ENCODE measurements at regions not wholly inside any gene's neighbourhood (a gene's known extent, or its start where the extent isn't known, plus 50 kb on each side); places are given as distances from the start of the nearest gene placed in this dataset.

GRCh38 chr2:163541943-163542342 is 193.9 kb downstream of the FIGN start:
- 89 to 91% methylated on average over 2 of the region's 2 CpGs for WGBS, 2 donors
- H3K4me3 ChIP-seq (ENCODE audit: low read depth in 1 of 2, low read length in 2 of 2), result no peak overlapping the region
- no peaks in the 10 kb centered on the region for H3K27me3 ChIP-seq (ENCODE audit: control insufficient read depth in 1 of 2, insufficient read depth in 2 of 2, low read length in 2 of 2)
- H3K9me3 ChIP-seq (ENCODE audit: control insufficient read depth in 2 of 2, insufficient read depth in 1 of 2, low read depth in 1 of 2, low read length in 1 of 2), result no peaks in the 10 kb centered on the region
- H3K36me3 ChIP-seq (ENCODE audit: control insufficient read depth in 2 of 2, insufficient read depth in 2 of 2, low read length in 1 of 2), result no peaks in the 10 kb centered on the region
- H3K4me1 ChIP-seq (ENCODE audit: control insufficient read depth in 2 of 2, insufficient read depth in 2 of 2, low read length in 1 of 2), result no peaks in the 10 kb centered on the region
- no peak overlapping the region for H3K27ac ChIP-seq (ENCODE audit: low read depth in 2 of 2, low read length in 1 of 2)

- no peaks in the 10 kb centered on the region for H3K27me3 ChIP-seq (ENCODE audit: control insufficient read depth in 1 of 2, insufficient read depth in 2 of 2, low read length in 2 of 2)
- no peaks in the 10 kb centered on the region for H3K9me3 ChIP-seq (ENCODE audit: control insufficient read depth in 2 of 2, insufficient read depth in 1 of 2, low read depth in 1 of 2, low read length in 1 of 2)
- WGBS, 2 donors, result 80 to 85% methylated on average over 2 of the region's 2 CpGs
- no peaks in the 10 kb centered on the region for H3K36me3 ChIP-seq (ENCODE audit: control insufficient read depth in 2 of 2, insufficient read depth in 2 of 2, low read length in 1 of 2)
- no peak overlapping the region for H3K27ac ChIP-seq (ENCODE audit: low read depth in 2 of 2, low read length in 1 of 2)
- H3K4me1 ChIP-seq (ENCODE audit: control insufficient read depth in 2 of 2, insufficient read depth in 2 of 2, low read length in 1 of 2), result no peaks in the 10 kb centered on the region
- H3K4me3 ChIP-seq (ENCODE audit: low read depth in 1 of 2, low read length in 2 of 2), result no peak overlapping the region
These were observed 194.3 kb downstream of the FIGN start for GRCh38 chr2:163541495-163541894.

DNA sequence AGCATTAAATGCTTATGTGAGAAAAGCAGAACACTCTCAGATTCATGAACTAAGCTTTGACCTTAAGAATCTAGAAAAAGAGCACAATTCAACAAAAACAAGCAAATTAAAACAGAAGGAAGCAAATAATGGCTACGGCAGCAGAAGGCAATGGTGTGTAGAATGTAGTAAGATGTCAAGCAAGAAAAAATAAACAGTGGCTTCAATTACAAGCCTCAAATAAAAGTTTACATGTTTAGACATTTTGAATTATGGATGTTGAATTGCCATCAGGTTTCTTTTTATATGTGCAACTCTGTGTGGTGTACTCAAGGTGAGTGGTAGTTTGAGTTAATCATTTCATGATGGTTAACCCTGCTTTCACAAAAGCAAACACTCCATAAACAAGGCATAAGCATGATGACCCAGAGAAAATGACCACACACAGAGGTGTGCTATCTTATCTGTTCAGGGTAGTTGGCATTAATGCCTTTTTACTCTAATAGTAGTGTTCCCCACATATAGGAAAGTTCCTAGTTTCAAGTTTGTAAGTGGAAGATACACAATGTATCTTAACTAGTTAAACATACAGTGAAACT is 207.1 kb downstream of the FIGN start:
- 63 to 70% methylated on average over 1 of the region's 1 CpG for WGBS, 2 donors
- no peak overlapping the region for H3K27ac ChIP-seq (ENCODE audit: low read depth in 2 of 2, low read length in 1 of 2)
- no peaks in the 10 kb centered on the region for H3K4me1 ChIP-seq (ENCODE audit: control insufficient read depth in 2 of 2, insufficient read depth in 2 of 2, low read length in 1 of 2)
- H3K9me3 ChIP-seq (ENCODE audit: control insufficient read depth in 2 of 2, insufficient read depth in 1 of 2, low read depth in 1 of 2, low read length in 1 of 2), result no peaks in the 10 kb centered on the region
- H3K36me3 ChIP-seq (ENCODE audit: control insufficient read depth in 2 of 2, insufficient read depth in 2 of 2, low read length in 1 of 2), result no peaks in the 10 kb centered on the region
- no peaks in the 10 kb centered on the region for H3K27me3 ChIP-seq (ENCODE audit: control insufficient read depth in 1 of 2, insufficient read depth in 2 of 2, low read length in 2 of 2)
- H3K4me3 ChIP-seq (ENCODE audit: low read depth in 1 of 2, low read length in 2 of 2), result no peak overlapping the region

GRCh38 chr2:163527381-163527780 is 208.4 kb downstream of the FIGN start:
- Histone ChIP-seq H3K4me3 (ENCODE audit: low read depth in 1 of 2, low read length in 2 of 2) (no peak overlapping the region), H3K4me1 (ENCODE audit: control insufficient read depth in 2 of 2, insufficient read depth in 2 of 2, low read length in 1 of 2) (no peaks in the 10 kb centered on the region)

GRCh38 chr2:163518762-163519161 is 217.0 kb downstream of the FIGN start:
- 63 to 68% methylated on average over 2 of the region's 2 CpGs for WGBS, 2 donors
- no peak overlapping the region for H3K4me3 ChIP-seq (ENCODE audit: low read depth in 1 of 2, low read length in 2 of 2)
- no peaks in the 10 kb centered on the region for H3K4me1 ChIP-seq (ENCODE audit: control insufficient read depth in 2 of 2, insufficient read depth in 2 of 2, low read length in 1 of 2)
- H3K27me3 ChIP-seq (ENCODE audit: control insufficient read depth in 1 of 2, insufficient read depth in 2 of 2, low read length in 2 of 2), result no peaks in the 10 kb centered on the region
- H3K36me3 ChIP-seq (ENCODE audit: control insufficient read depth in 2 of 2, insufficient read depth in 2 of 2, low read length in 1 of 2), result no peaks in the 10 kb centered on the region
- H3K27ac ChIP-seq (ENCODE audit: low read depth in 2 of 2, low read length in 1 of 2), result no peak overlapping the region
- H3K9me3 ChIP-seq (ENCODE audit: control insufficient read depth in 2 of 2, insufficient read depth in 1 of 2, low read depth in 1 of 2, low read length in 1 of 2), result no peaks in the 10 kb centered on the region

More at GRCh38 chr2:163527381-163527780, 208.4 kb downstream of the FIGN start:
- H3K36me3 ChIP-seq (ENCODE audit: control insufficient read depth in 2 of 2, insufficient read depth in 2 of 2, low read length in 1 of 2), result no peaks in the 10 kb centered on the region
- no peaks in the 10 kb centered on the region for H3K27me3 ChIP-seq (ENCODE audit: control insufficient read depth in 1 of 2, insufficient read depth in 2 of 2, low read length in 2 of 2)
- no peaks in the 10 kb centered on the region for H3K9me3 ChIP-seq (ENCODE audit: control insufficient read depth in 2 of 2, insufficient read depth in 1 of 2, low read depth in 1 of 2, low read length in 1 of 2)
- no peak overlapping the region for H3K27ac ChIP-seq (ENCODE audit: low read depth in 2 of 2, low read length in 1 of 2)

DNA sequence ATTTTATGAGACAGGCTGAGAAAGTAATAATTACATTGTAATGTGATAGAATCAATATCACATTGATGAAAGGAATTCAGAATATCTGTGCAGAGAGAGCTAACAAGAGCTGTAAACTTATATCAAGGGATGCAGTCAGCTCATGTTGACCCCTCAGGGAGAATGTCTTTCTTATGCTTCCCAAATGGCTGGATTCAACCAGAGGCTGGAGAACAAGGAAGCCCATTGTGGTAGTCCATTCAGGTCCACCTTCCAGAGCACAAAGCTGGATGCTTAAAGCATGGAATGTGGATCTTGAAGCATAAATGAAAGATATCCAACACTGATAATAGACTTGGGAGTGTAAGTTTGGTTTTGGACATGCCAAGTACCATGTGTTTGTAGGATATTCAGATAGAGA is 220.0 kb downstream of the FIGN start:
- no peaks in the 10 kb centered on the region for H3K36me3 ChIP-seq (ENCODE audit: control insufficient read depth in 2 of 2, insufficient read depth in 2 of 2, low read length in 1 of 2)
- no peak overlapping the region for H3K27ac ChIP-seq (ENCODE audit: low read depth in 2 of 2, low read length in 1 of 2)
- H3K9me3 ChIP-seq (ENCODE audit: control insufficient read depth in 2 of 2, insufficient read depth in 1 of 2, low read depth in 1 of 2, low read length in 1 of 2), result no peaks in the 10 kb centered on the region
- no peak overlapping the region for H3K4me3 ChIP-seq (ENCODE audit: low read depth in 1 of 2, low read length in 2 of 2)
- no peaks in the 10 kb centered on the region for H3K4me1 ChIP-seq (ENCODE audit: control insufficient read depth in 2 of 2, insufficient read depth in 2 of 2, low read length in 1 of 2)
- H3K27me3 ChIP-seq (ENCODE audit: control insufficient read depth in 1 of 2, insufficient read depth in 2 of 2, low read length in 2 of 2), result no peaks in the 10 kb centered on the region

DNA sequence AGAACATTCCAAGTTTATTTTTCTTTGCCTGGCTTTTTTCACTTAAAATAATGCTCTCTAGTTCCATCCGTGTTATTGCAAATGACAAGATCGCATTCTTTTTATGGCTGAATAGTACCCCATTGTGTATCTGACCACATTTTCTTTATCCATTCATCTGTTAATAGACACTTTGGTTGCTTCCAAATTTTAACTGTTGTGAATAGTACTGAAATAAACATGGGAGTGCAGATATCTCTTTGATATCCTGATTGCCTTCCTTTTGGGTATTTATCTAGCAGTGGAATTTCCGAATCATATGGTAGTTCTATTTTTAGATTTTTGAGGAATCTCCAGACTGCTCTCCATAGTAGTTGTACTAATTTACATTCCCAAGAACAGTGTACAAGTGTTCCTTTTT is 230.5 kb downstream of the FIGN start:
- H3K4me3 ChIP-seq (ENCODE audit: low read depth in 1 of 2, low read length in 2 of 2), result no peak overlapping the region
- H3K27me3 ChIP-seq (ENCODE audit: control insufficient read depth in 1 of 2, insufficient read depth in 2 of 2, low read length in 2 of 2), result no peaks in the 10 kb centered on the region
- H3K9me3 ChIP-seq (ENCODE audit: control insufficient read depth in 2 of 2, insufficient read depth in 1 of 2, low read depth in 1 of 2, low read length in 1 of 2), result no peaks in the 10 kb centered on the region
- H3K4me1 ChIP-seq (ENCODE audit: control insufficient read depth in 2 of 2, insufficient read depth in 2 of 2, low read length in 1 of 2), result no peaks in the 10 kb centered on the region
- WGBS, 2 donors, result 71 to 73% methylated on average over 3 of the region's 3 CpGs
- no peak overlapping the region for H3K27ac ChIP-seq (ENCODE audit: low read depth in 2 of 2, low read length in 1 of 2)
- no peaks in the 10 kb centered on the region for H3K36me3 ChIP-seq (ENCODE audit: control insufficient read depth in 2 of 2, insufficient read depth in 2 of 2, low read length in 1 of 2)

DNA sequence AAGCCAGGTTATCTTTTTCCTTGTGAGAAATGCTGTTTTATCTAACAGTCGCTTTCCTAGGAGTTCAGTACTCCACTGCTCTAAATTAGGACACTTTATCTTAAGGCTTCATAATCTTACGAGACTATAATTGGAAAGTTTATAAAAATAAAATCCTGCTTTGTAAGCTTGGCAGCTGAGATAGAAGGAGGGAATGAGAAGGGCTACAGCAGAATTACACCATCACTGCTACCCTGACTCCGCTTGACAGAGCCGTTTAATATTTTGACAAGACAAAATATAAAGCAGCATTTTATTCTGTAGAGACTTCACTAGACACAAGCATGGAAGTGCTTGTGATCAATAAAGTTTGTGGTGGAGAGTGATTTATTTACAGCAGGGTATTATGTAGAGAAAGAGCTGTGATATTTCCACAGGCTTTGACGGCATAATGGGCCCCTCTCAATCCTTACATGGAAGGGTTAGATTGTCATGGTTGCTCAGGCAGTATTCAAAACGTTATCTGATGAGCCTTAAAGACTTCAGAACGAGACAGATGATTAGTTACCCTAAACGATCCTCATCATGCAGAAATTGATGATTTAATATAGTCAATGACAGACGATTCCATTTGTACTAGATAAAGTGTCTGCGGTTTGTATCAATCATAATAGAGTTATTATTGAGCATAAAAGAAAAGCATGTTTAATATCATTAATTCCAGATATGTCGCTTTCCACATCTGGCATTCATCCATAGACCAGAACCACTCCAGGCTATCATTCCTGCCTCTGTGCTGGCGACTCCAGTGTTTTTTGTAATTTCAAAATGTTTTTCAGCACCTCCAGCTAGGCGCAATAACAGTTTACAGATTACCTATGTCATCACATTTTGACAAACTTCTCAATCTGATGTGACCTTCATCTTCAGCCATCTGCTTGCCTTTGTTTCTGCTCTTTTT is 242.2 kb downstream of the FIGN start:
- Histone ChIP-seq H3K27ac (ENCODE audit: low read depth in 2 of 2, low read length in 1 of 2) (no peak overlapping the region), H3K9me3 (ENCODE audit: control insufficient read depth in 2 of 2, insufficient read depth in 1 of 2, low read depth in 1 of 2, low read length in 1 of 2) (peaks cover 4 to 6% of the 10 kb centered on the region in 2 donors)
- WGBS, 2 donors, result 64 to 66% methylated on average over 13 of the region's 13 CpGs

DNA sequence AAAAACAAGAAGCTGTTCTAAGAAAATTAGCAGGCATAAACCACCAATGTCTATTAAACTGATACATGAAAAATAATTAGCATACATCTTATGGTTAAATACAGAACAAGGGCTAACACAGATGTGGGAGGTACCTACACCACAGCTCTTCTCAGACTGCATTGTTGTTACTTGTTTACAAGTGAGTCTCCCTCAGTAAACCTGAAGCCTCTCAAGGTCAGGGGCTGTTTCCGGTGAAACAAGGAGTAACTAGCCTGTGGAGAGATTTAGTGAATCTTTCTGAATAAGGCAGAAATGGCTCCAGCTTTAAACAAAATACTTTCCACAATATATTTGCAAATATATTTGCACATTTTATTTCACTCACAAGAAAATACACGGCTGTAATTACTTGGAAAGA is 244.0 kb downstream of the FIGN start:
- no peaks in the 10 kb centered on the region for H3K27me3 ChIP-seq (ENCODE audit: control insufficient read depth in 1 of 2, insufficient read depth in 2 of 2, low read length in 2 of 2)
- H3K36me3 ChIP-seq (ENCODE audit: control insufficient read depth in 2 of 2, insufficient read depth in 2 of 2, low read length in 1 of 2), result no peaks in the 10 kb centered on the region
- no peak overlapping the region for H3K4me3 ChIP-seq (ENCODE audit: low read depth in 1 of 2, low read length in 2 of 2)
- H3K4me1 ChIP-seq (ENCODE audit: control insufficient read depth in 2 of 2, insufficient read depth in 2 of 2, low read length in 1 of 2), result no peaks in the 10 kb centered on the region
- WGBS, 2 donors, result 77% methylated on average over 2 of the region's 2 CpGs
- H3K9me3 ChIP-seq (ENCODE audit: control insufficient read depth in 2 of 2, insufficient read depth in 1 of 2, low read depth in 1 of 2, low read length in 1 of 2), result no peaks in the 10 kb centered on the region
- no peak overlapping the region for H3K27ac ChIP-seq (ENCODE audit: low read depth in 2 of 2, low read length in 1 of 2)

More for the DNA sequence above, 242.2 kb downstream of the FIGN start:
- no peaks in the 10 kb centered on the region for H3K36me3 ChIP-seq (ENCODE audit: control insufficient read depth in 2 of 2, insufficient read depth in 2 of 2, low read length in 1 of 2)
- no peak overlapping the region for H3K4me3 ChIP-seq (ENCODE audit: low read depth in 1 of 2, low read length in 2 of 2)
- H3K4me1 ChIP-seq (ENCODE audit: control insufficient read depth in 2 of 2, insufficient read depth in 2 of 2, low read length in 1 of 2), result no peaks in the 10 kb centered on the region
- no peaks in the 10 kb centered on the region for H3K27me3 ChIP-seq (ENCODE audit: control insufficient read depth in 1 of 2, insufficient read depth in 2 of 2, low read length in 2 of 2)

DNA sequence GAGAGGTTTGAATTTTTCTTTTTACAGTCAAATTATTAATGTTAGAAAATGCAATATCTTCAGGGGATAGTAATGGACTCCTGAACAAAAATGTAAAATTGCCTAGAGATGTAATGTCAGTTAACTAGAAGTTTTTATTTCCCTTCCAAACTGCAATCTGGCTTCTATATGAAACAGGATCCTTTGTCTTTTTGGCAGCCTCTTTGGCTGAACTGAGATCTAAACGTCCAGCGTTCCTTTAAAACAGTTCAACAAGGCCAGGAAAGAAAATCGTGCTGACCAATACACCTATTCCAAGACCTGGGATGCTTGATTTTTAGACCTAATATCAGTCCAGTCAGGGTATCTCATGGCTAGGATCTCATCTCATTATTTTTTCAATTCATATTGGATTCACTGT is 245.5 kb downstream of the FIGN start:
- no peaks in the 10 kb centered on the region for H3K4me1 ChIP-seq (ENCODE audit: control insufficient read depth in 2 of 2, insufficient read depth in 2 of 2, low read length in 1 of 2)
- no peaks in the 10 kb centered on the region for H3K36me3 ChIP-seq (ENCODE audit: control insufficient read depth in 2 of 2, insufficient read depth in 2 of 2, low read length in 1 of 2)
- no peaks in the 10 kb centered on the region for H3K9me3 ChIP-seq (ENCODE audit: control insufficient read depth in 2 of 2, insufficient read depth in 1 of 2, low read depth in 1 of 2, low read length in 1 of 2)
- WGBS, 2 donors, result 70 to 72% methylated on average over 3 of the region's 3 CpGs
- no peaks in the 10 kb centered on the region for H3K27me3 ChIP-seq (ENCODE audit: control insufficient read depth in 1 of 2, insufficient read depth in 2 of 2, low read length in 2 of 2)
- H3K4me3 ChIP-seq (ENCODE audit: low read depth in 1 of 2, low read length in 2 of 2), result no peak overlapping the region
- H3K27ac ChIP-seq (ENCODE audit: low read depth in 2 of 2, low read length in 1 of 2), result no peak overlapping the region

Data from esophagus (tissue), 2 donors.